BLaER1 (cell line): ENCODE measurements at regions not wholly inside any gene's neighbourhood (a gene's known extent, or its start where the extent isn't known, plus 50 kb on each side); places are given as distances from the start of the nearest gene placed in this dataset.
"Not testable (repeated sequence)": the region's sequence is repeated elsewhere in the genome, so short reads cannot be mapped to it uniquely, and the experiment has no call there.

ENCODE experiments used
- H3K27ac ChIP-seq: shearing (Covaris generic); formaldehyde crosslinking; 2 replicates; pipeline ENCODE4 v1.8.1; 2022
- H3K27me3 ChIP-seq: shearing (Covaris generic); formaldehyde crosslinking; 2 replicates; pipeline ENCODE4 v1.8.1; 2022
- H3K36me3 ChIP-seq: shearing (Covaris generic); formaldehyde crosslinking; 2 replicates; pipeline ENCODE4 v1.8.1; 2022
- H3K4me1 ChIP-seq: shearing (Covaris generic); formaldehyde crosslinking; 2 replicates; pipeline ENCODE4 v1.8.1; 2022
- H3K4me2 ChIP-seq: shearing (Covaris generic); formaldehyde crosslinking; 2 replicates; pipeline ENCODE4 v1.8.1; 2022
- H3K4me3 ChIP-seq: shearing (Covaris generic); formaldehyde crosslinking; 2 replicates; pipeline ENCODE4 v1.8.1; 2022
- H3K9ac ChIP-seq: shearing (Covaris generic); formaldehyde crosslinking; 2 replicates; pipeline ENCODE4 v1.8.1; 2022
- H3K9me3 ChIP-seq: shearing (Covaris generic); formaldehyde crosslinking; 2 replicates; pipeline ENCODE4 v1.8.1; 2022
- H4K20me1 ChIP-seq: shearing (Covaris generic); formaldehyde crosslinking; 2 replicates; pipeline ENCODE4 v1.8.1; 2022
- Cebpa-rat ChIP-seq: shearing (Covaris generic); IDR thresholded peaks from 2 replicates; pipeline ENCODE4 v1.8.1; 2022

DNA sequence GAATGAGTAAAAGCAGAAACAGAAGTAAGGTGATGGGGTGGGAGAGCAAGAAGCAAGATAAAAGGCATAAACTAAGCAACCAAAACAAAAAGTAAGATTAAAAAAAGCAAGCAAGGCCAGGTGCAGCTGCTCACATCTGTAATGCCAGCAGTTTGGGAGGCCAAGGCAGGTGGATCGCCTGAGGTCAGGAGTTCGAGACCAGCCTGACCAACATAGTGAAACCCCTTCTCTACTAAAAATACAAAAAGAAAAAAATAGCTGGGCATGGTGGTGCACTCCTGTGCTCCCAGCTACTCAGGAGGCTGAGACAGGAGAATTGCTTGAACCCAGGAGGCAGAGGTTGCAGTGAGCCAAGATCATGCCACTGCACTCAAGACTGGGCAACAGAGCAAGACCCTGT, 90.6 kb downstream of the PPIAL4G start:
- not testable (repeated sequence) for H3K4me2 ChIP-seq, H3K4me1 ChIP-seq, H3K27ac ChIP-seq, H3K4me3 ChIP-seq, H4K20me1 ChIP-seq, H3K36me3 ChIP-seq, H3K9ac ChIP-seq, H3K9me3 ChIP-seq, H3K27me3 ChIP-seq

DNA sequence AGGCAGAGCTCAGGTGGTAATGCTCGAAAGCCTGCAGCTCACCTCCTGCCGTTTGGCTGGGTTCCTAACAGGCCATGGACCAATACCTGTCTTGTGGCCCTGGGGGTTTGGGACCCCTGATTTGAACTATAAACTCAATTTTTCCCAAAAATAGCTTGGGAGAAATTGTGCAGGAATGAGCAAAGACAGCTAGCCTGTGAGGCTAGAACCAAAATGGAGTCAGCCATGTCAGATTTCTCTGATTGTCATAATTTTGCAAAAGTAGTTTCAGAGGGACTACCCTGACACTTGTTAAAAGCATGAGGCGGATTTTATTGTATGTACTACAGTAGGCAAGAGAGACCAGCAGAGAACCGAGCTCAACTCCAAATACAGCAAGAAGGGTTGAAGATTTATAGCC, 91.8 kb downstream of the PPIAL4G start:
- H3K9ac ChIP-seq, H3K27me3 ChIP-seq, H3K36me3 ChIP-seq, H3K9me3 ChIP-seq, H3K4me2 ChIP-seq, H3K4me3 ChIP-seq, H3K27ac ChIP-seq, H4K20me1 ChIP-seq, H3K4me1 ChIP-seq: not testable (repeated sequence)

DNA sequence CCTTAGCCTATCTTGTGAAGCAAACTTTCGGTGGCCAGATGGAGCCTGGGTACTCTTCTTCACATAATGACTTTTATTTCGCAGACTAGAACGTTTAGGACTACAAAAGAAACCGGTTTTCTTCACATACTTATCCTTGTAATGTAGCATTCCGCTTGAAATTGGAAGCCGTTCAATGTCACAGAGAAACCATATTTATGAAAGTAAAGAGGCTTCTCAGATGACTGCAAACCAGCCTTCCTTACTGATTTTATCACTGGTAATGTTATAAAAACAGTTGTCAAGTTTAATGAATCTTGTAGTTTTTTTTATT, 94.1 kb downstream of the PPIAL4G start:
- Histone ChIP-seq H3K4me2 (no peak overlapping the region), H3K27me3 (no peaks in the 10 kb centered on the region), H3K36me3 (no peaks in the 10 kb centered on the region), H3K4me3 (no peak overlapping the region), H4K20me1 (no peaks in the 10 kb centered on the region), H3K27ac (no peak overlapping the region), H3K9ac (no peak overlapping the region), H3K4me1 (peaks cover 7% of the 10 kb centered on the region; the same call in 1 of the 2 replicates), H3K9me3 (peaks cover 24% of the 10 kb centered on the region)
- no peak for TF ChIP-seq Cebpa-rat

DNA sequence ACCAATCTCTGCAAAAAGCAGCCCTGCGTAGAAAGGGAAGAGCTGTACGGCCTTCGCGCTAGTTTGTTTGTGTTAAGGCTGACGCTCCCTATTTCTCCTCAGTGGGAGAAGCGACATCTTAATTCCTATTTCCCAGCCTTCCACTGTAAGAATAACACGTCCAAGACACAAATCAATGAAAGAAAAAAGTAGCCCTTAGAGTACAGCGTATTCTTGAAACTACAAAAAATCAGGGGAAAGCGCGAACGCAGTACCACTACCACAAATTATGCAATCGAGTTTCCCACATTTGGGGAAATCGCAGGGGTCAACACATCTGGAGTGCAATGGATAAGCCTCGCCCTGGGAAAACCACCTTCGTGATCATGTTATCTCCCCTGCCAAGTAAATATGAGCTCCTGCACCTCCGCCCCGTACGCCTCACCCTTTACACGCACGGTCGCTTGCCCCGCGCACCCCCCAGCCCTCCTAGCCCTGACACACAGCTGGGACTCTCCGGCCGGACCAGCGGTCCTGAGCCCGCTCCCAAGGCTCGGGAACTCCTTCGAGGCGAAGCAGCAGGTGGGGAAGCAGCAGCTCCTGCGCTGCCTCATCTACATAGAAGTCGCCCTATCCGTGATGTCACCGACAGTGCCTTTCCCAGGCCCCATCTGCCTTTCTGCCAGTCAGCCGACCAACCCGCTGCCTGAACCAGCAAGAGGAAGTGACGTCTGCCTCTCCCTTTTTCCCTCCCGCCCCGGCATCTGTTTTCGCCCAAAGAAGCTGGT, 94.7 kb downstream of the PPIAL4G start:
- Histone ChIP-seq H4K20me1 (no peaks in the 10 kb centered on the region), H3K27me3 (no peaks in the 10 kb centered on the region), H3K9ac (no peak overlapping the region), H3K4me3 (no peak overlapping the region), H3K36me3 (no peaks in the 10 kb centered on the region), H3K4me2 (no peak overlapping the region), H3K4me1 (peaks cover 7% of the 10 kb centered on the region; the same call in 1 of the 2 replicates), H3K9me3 (peaks cover 27% of the 10 kb centered on the region), H3K27ac (no peak overlapping the region)
- TF ChIP-seq Cebpa-rat = no peak

DNA sequence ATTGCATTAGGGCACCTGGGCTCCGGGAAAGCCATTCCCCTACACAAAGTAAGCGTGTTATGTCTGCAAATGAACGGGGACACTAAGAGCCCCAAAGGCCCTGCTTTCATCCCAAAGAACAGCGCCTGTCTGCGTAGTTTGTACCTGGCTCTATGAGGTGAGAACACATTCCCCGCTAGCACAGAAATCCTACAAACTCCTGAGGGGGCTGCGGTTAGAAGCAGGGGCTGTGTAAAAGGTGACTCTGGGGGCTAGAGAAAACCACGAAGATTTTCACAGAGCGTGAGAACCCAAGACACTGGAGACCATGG, 95.2 kb downstream of the PPIAL4G start:
- not testable (repeated sequence) for H3K27ac ChIP-seq, H3K4me2 ChIP-seq, H3K36me3 ChIP-seq, H3K4me3 ChIP-seq, H3K27me3 ChIP-seq, H4K20me1 ChIP-seq, H3K9ac ChIP-seq
- Histone ChIP-seq H3K4me1 (peaks cover 12% of the 10 kb centered on the region; the same call in 1 of the 2 replicates), H3K9me3 (peaks cover 27% of the 10 kb centered on the region)

DNA sequence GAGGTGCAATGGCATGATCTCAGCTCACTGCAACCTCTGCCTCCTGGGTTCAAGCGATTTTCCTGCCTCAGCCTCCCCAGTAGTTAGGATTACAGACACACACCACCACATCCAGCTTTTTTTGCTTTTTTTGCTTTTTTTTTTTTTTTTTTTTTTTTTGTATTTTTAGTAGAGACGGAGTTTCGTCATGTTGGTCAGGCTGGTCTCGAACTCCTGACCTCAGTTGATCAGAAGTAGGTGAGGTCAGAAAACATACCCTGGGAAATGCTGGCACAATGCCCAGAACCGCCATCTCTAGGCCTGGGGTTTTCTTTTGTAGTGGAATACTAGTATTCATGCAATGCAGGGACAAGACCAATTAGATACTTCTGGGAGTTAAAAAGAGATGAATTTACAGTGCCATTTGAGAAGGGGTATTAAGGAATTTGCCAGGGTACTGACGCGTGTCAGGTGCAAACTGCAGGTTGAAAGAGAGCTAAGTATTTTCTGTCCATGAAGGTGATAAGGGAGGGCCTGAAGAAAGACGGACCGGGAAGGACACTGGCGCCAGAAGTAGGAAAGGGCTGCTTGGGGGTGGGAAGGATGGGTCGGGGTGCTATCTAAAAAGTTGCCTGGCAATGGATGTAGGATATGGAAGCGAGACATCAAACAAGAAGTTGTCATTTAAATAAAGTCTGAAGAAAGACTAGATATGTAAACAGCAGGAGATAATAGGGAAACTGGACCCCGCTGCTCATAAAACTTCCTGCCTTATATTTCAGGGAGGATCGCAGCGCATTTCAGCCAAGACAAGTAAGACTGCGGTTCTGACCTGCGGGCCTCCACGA, 95.8 kb downstream of the PPIAL4G start:
- H3K27ac ChIP-seq, H4K20me1 ChIP-seq, H3K4me3 ChIP-seq, H3K27me3 ChIP-seq, H3K4me2 ChIP-seq, H3K9ac ChIP-seq, H3K36me3 ChIP-seq: not testable (repeated sequence)
- peaks cover 12% of the 10 kb centered on the region; the same call in 1 of the 2 replicates for H3K4me1 ChIP-seq
- H3K9me3 ChIP-seq = peaks cover 27% of the 10 kb centered on the region

DNA sequence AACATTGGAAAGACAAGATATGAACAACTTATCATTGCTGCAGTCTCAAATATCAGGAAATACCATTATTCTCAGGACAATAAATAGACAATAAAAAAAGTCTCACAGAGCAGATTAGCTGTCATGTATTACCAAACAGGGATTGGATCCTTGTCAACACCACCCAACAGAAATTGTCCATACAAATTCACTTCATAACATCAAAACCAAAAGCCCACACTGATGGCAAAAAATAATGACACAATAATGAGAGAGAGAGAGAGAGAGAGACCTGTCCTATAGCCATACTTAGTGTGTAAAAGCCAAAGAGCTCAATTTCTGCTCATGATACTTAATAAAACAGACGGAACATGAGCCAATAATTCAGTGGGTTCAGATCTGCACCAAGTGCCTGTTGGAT, 96.5 kb downstream of the PPIAL4G start:
- Histone ChIP-seq H3K4me1 (peaks cover 12% of the 10 kb centered on the region; the same call in 1 of the 2 replicates), H3K4me3 (no peak overlapping the region), H4K20me1 (no peaks in the 10 kb centered on the region), H3K27ac (no peak overlapping the region), H3K36me3 (no peaks in the 10 kb centered on the region), H3K9ac (no peak overlapping the region), H3K9me3 (peaks cover 27% of the 10 kb centered on the region), H3K27me3 (no peaks in the 10 kb centered on the region), H3K4me2 (no peak overlapping the region)
- no peak for TF ChIP-seq Cebpa-rat

DNA sequence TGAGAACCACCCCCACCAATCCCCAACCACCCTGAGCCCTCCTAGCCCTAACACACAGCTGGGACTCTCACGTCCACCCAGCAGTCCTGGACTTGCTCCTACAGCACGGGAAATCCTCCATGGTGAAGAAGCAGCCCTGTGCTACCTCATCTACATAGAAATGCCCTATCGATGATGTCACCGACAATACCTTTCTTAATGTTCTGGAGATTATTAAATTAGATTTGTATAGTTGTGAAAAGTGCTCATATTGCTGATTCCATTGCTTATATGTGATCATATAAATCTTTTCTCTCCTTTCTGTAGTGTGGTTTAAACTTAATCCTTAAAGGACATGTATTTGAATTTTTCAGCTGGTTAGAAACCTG, 97.1 kb downstream of the PPIAL4G start:
- not testable (repeated sequence) for H3K4me3 ChIP-seq, H4K20me1 ChIP-seq, H3K4me2 ChIP-seq, H3K36me3 ChIP-seq, H3K27me3 ChIP-seq, H3K27ac ChIP-seq, H3K9ac ChIP-seq
- Histone ChIP-seq H3K4me1 (peaks cover 12% of the 10 kb centered on the region; the same call in 1 of the 2 replicates), H3K9me3 (peaks cover 27% of the 10 kb centered on the region)

DNA sequence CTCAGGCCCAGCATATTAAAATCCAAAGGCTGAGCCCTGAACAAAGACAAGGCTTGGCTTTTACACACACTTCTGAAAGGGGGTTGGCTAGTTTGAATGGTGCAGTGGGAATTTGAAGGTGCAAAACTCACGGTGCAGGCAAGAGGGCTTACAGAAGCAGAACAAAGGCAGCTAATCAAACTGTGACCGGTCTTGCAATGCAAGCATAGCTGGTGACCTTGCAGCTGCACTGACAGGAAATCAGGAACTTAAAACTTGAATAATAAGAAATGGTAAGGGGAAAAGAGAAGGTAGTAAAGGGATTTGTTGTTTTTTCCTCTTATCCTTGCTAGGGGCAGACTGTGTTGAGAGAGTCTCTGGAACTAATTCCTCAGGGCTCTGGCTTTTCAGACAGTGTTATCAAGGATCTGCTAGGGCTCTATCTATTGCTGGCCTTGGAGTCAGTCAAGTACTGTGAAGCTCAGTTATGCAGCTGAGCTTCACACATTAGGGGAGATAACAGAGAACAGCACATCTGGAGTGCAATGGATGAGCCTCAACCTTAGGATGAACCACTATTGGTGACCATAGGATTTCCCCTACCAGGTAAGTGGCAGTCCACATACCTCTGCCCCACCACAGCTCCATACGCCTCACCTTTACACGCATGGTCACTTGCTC, 97.6 kb downstream of the PPIAL4G start:
- TF ChIP-seq Cebpa-rat = no peak
- Histone ChIP-seq H3K9ac (no peak overlapping the region), H3K4me1 (peaks cover 12% of the 10 kb centered on the region; the same call in 1 of the 2 replicates), H3K27ac (no peak overlapping the region), H3K9me3 (peaks cover 27% of the 10 kb centered on the region), H3K4me3 (no peak overlapping the region), H4K20me1 (no peaks in the 10 kb centered on the region), H3K27me3 (no peaks in the 10 kb centered on the region), H3K36me3 (no peaks in the 10 kb centered on the region), H3K4me2 (no peak overlapping the region)

DNA sequence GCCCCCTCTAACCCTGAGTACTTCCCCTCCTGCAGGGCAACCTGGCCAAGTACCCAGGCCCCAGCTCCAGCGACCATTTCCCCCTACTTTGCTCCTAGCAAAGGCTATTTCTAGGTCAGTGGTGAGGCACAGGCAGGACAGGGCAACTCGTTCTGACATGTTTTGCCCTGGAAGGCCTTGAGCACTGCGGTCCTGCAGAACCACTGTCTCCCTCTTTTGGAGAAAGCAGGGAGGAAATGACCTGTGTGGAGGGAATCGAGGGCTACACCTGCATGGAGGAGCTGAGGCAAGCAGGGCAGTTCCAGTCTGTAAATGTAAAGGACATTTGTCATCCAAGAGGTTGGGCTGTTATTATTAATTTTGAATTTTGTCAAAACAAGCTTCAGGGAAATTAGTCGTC, 99.1 kb downstream of the PPIAL4G start:
- Histone ChIP-seq H3K4me3 (no peak overlapping the region), H3K4me2 (no peak overlapping the region), H3K4me1 (peaks cover 20% of the 10 kb centered on the region; the same call in 1 of the 2 replicates), H3K27me3 (no peaks in the 10 kb centered on the region), H3K9ac (no peak overlapping the region), H4K20me1 (no peaks in the 10 kb centered on the region), H3K36me3 (no peaks in the 10 kb centered on the region), H3K9me3 (peaks cover 27% of the 10 kb centered on the region), H3K27ac (no peak overlapping the region)
- TF ChIP-seq Cebpa-rat = no peak
